GM12872 (cell line): ENCODE measurements at regions not wholly inside any gene's neighbourhood (a gene's known extent, or its start where the extent isn't known, plus 50 kb on each side); places are given as distances from the start of the nearest gene placed in this dataset.

Experiments used
- CTCF ChIP-seq: IDR thresholded peaks from 3 replicates; pipeline ENCODE4 v1.5.1; 2011; ENCODE audit warnings: low read depth, mild to moderate bottlenecking, low read length, moderate library complexity; ENCODE audit not compliant: insufficient read depth

GRCh38 chr7:16933296-16934279 is 51.8 kb upstream of the AGR3 start:
- TF ChIP-seq CTCF: no peak

GRCh38 chr7:16934722-16935340 is 53.0 kb upstream of the AGR3 start:
- no peak for TF ChIP-seq CTCF

DNA sequence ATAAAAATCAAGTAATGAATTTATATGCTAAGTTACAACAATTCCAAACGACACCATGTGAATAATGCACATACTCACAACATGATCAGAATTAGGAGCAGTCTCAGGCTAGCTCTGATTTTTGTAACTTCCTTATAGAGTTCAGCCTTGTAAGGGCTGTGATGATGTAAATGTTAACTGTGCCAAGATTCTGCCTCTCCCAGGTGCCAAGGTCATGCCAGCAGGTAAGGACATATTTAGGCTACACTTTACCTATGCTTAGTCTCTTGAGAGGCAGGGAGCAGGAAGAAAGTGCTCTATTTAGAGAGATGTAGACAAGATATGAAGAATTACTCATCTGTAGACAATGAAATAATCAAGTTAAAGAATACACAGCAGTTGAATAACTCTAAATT is 53.6 kb upstream of the AGR3 start:
- TF ChIP-seq CTCF: no peak

GRCh38 chr7:16936626-16937422 is 55.0 kb upstream of the AGR3 start:
- TF ChIP-seq CTCF: no peak

DNA sequence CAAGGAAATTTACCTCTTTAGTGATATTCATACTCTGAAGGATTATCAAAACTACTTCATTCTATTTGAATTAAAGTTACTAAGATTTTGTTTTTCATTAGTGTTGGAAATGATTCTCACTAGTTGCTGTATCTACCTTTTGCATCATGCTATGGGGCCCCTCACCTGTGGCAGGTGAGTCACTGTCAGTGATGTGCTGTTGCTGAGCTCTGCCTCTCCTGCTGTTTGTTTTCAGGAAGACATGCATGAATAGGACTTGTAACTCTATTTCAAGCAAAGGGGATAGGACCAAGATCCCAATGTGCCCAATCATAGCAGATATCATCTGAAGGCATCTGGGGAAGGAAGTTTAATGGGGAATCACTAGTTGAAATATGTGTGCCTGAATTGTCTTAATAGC is 57.4 kb upstream of the AGR3 start:
- TF ChIP-seq CTCF: no peak

DNA sequence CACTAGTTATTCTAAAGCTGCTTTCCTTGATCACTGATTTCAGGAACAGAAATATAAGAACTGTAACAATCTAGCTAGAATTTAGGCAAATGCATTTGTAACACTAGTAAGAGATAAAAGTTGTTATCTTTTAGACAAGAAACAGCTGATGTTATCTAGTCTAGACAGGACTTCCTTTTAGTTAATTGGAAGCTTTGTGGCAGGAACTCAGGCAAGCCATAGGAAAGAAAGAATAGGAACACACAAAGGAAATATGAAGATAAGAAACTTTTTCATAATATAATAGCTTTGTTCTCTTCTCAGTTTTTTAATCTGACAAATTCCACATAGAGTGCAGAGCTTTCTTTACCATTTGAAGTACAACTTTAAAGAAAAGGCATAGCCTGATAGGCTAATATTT is 59.0 kb upstream of the AGR3 start:
- no peak for TF ChIP-seq CTCF

DNA sequence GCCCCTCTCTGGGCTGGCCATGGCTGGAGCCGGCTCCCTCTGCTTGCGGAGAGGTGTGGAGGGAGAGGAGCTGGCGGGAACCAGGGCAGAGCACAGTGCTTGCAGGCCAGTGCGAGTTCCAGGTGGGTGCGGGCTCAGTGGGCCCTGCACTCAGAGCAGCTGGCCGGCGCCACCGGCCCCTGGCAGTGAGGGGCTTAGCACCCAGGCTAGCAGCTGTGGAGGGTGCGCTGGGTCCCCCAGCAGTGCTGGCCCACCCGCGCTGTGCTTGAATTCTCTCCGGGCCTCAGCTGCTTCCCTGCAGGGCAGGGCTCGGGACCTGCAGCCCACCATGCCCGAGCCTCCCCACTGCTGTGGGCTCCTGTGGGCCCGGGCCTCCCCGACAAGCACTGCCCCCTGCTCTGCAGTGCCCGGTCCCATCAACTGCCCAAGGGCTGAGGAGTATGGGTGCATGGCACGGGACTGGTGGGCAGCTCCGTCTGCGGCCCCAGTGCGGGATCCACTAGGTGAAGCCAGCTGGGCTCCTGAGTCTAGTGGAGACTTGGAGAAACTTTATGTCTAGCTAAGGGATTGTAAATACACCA is 61.2 kb upstream of the AGR3 start:
- TF ChIP-seq CTCF: no peak
